PC-9 (cell line): ENCODE measurements at regions not wholly inside any gene's neighbourhood (a gene's known extent, or its start where the extent isn't known, plus 50 kb on each side); places are given as distances from the start of the nearest gene placed in this dataset.
"Not testable (repeated sequence)": the region's sequence is repeated elsewhere in the genome, so short reads cannot be mapped to it uniquely, and the experiment has no call there.

Experiments used
- EZH2 ChIP-seq: fragments of 200-600 bp; sonication (generic); IDR thresholded peaks from 2 replicates; pipeline ENCODE4 v1.8.0; 2017; ENCODE audit warnings: antibody characterized with exemption, low read depth
- TF ChIP-seq, protein P1 (sequence below): fragments of 200-600 bp; sonication (generic); conservative IDR thresholded peaks from 2 replicates; pipeline ENCODE4 v1.6.1; 2017; ENCODE audit warnings: mixed run types, antibody characterized with exemption, mild to moderate bottlenecking, moderate library complexity

- TF ChIP-seq, protein P1, sequence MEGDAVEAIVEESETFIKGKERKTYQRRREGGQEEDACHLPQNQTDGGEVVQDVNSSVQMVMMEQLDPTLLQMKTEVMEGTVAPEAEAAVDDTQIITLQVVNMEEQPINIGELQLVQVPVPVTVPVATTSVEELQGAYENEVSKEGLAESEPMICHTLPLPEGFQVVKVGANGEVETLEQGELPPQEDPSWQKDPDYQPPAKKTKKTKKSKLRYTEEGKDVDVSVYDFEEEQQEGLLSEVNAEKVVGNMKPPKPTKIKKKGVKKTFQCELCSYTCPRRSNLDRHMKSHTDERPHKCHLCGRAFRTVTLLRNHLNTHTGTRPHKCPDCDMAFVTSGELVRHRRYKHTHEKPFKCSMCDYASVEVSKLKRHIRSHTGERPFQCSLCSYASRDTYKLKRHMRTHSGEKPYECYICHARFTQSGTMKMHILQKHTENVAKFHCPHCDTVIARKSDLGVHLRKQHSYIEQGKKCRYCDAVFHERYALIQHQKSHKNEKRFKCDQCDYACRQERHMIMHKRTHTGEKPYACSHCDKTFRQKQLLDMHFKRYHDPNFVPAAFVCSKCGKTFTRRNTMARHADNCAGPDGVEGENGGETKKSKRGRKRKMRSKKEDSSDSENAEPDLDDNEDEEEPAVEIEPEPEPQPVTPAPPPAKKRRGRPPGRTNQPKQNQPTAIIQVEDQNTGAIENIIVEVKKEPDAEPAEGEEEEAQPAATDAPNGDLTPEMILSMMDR = not testable (repeated sequence)
- not testable (repeated sequence) for TF ChIP-seq EZH2
Observed at GRCh38 chr18:29715960-29716359, 1326.6 kb downstream of the DSC3 start.
